ENCODE measurements at regions not wholly inside any gene's neighbourhood (a gene's known extent, or its start where the extent isn't known, plus 50 kb on each side); places are given as distances from the start of the nearest gene placed in this dataset.

- H3K9me3 ChIP-seq, result no peaks in the 10 kb centered on the region
- H3K4me3 ChIP-seq (ENCODE audit: low read depth in 1 of 2, low read length in 1 of 2), result peak overlapping the region; percentile 57 to 74
- peak overlapping the region; percentile 100 for H3K27ac ChIP-seq
- H3K36me3 ChIP-seq, result peaks cover 53% of the 10 kb centered on the region
- H3K4me1 ChIP-seq (ENCODE audit: control insufficient read depth in 1 of 2, insufficient read depth in 1 of 2, low read depth in 1 of 2, low read length in 1 of 2), result peaks cover 92 to 96% of the 10 kb centered on the region in 2 experiments
- H3K27me3 ChIP-seq, result no peaks in the 10 kb centered on the region
- TF ChIP-seq CTCF (IDR thresholded peaks at IDR 0.05), result no peak
Measured at GRCh38 chr20:50277460-50278376, 87.1 kb downstream of the CEBPB start.

- Histone ChIP-seq H3K9me3 (no peaks in the 10 kb centered on the region), H3K4me3 (ENCODE audit: low read depth in 1 of 2, low read length in 1 of 2) (peak overlapping the region; percentile 57 to 74), H3K27me3 (no peaks in the 10 kb centered on the region), H3K4me1 (ENCODE audit: control insufficient read depth in 1 of 2, insufficient read depth in 1 of 2, low read depth in 1 of 2, low read length in 1 of 2) (peaks cover 92 to 96% of the 10 kb centered on the region in 2 experiments), H3K36me3 (peaks cover 59% of the 10 kb centered on the region), H3K27ac (peak overlapping the region; percentile 100)
- no peak for TF ChIP-seq CTCF (IDR thresholded peaks at IDR 0.05)
Measured at GRCh38 chr20:50278377-50278683, 87.7 kb downstream of the CEBPB start.

- Histone ChIP-seq H3K27me3 (no peaks in the 10 kb centered on the region), H3K9me3 (no peaks in the 10 kb centered on the region), H3K36me3 (peaks cover 60% of the 10 kb centered on the region), H3K4me3 (ENCODE audit: low read depth in 1 of 2, low read length in 1 of 2) (peak overlapping the region; percentile 57 to 74), H3K4me1 (ENCODE audit: control insufficient read depth in 1 of 2, insufficient read depth in 1 of 2, low read depth in 1 of 2, low read length in 1 of 2) (peaks cover 92 to 96% of the 10 kb centered on the region in 2 experiments), H3K27ac (peak overlapping the region; percentile 100)
- TF ChIP-seq CTCF (IDR thresholded peaks at IDR 0.05), result no peak
Measured at GRCh38 chr20:50278684-50279531, 88.3 kb downstream of the CEBPB start.

- no peaks in the 10 kb centered on the region for H3K9me3 ChIP-seq
- H3K4me3 ChIP-seq (ENCODE audit: low read depth in 1 of 2, low read length in 1 of 2), result no peak overlapping the region
- no peak for TF ChIP-seq CTCF (IDR thresholded peaks at IDR 0.05)
Measured at GRCh38 chr20:50279988-50280850, 89.6 kb downstream of the CEBPB start.

More at GRCh38 chr20:50279988-50280850, 89.6 kb downstream of the CEBPB start:
- Histone ChIP-seq H3K27me3 (no peaks in the 10 kb centered on the region), H3K4me1 (ENCODE audit: control insufficient read depth in 1 of 2, insufficient read depth in 1 of 2, low read depth in 1 of 2, low read length in 1 of 2) (peaks cover 92 to 98% of the 10 kb centered on the region in 2 experiments), H3K36me3 (peaks cover 60% of the 10 kb centered on the region), H3K27ac (peak overlapping the region; percentile 100)
